ENCODE measurements at regions not wholly inside any gene's neighbourhood (a gene's known extent, or its start where the extent isn't known, plus 50 kb on each side); places are given as distances from the start of the nearest gene placed in this dataset.
A peak's percentile ranks its signal among the peaks of the same experiment; 100 is the strongest.

- TF ChIP-seq REST (IDR thresholded peaks at IDR 0.05; ENCODE audit: unreplicated experiment): no peak
- no peak for TF ChIP-seq CREB1 (CRISPR knock-in tag; IDR thresholded peaks at IDR 0.05; ENCODE audit: low read depth)
- TF ChIP-seq NANOG (IDR thresholded peaks at IDR 0.05; ENCODE audit: borderline replicate concordance): no peak
- TF ChIP-seq ETS1 (IDR thresholded peaks at IDR 0.05): no peak
Measured at GRCh38 chr6:4395386-4395785, 260.0 kb upstream of the ECI2 start (continued).

GRCh38 chr6:4394786-4395185, 259.4 kb upstream of the ECI2 start:
- Mint-ChIP-seq H3K27me3 (ENCODE audit: insufficient read depth, low read depth, poor library complexity) (no peaks in the 10 kb centered on the region), H3K4me1 (peaks cover 6% of the 10 kb centered on the region; the same call in 2 of the 3 replicates), H3K27ac (no peak overlapping the region), H3K4me3 (no peak overlapping the region), H3K9me3 (no peaks in the 10 kb centered on the region), H3K36me3 (ENCODE audit: low read depth) (no peaks in the 10 kb centered on the region)
- no peak overlapping the region for H3K27ac ChIP-seq (ENCODE audit: low read depth)
- peaks cover 6% of the 10 kb centered on the region; the same call in 1 of the 2 replicates for H3K9me2 ChIP-seq (ENCODE audit: insufficient read depth)
- H3K27me3 ChIP-seq (ENCODE audit: insufficient read depth): no peaks in the 10 kb centered on the region
- H4K20me1 ChIP-seq (replicated peaks; ENCODE audit: insufficient read depth): no peaks in the 10 kb centered on the region
- no peaks in the 10 kb centered on the region for H3K4me1 ChIP-seq (ENCODE audit: insufficient read depth)
- H3K36me3 ChIP-seq (ENCODE audit: insufficient read depth): no peaks in the 10 kb centered on the region
- H2AFZ ChIP-seq: peak overlapping the region; percentile 50; the same call in 1 of the 2 replicates
- H3F3A ChIP-seq (replicated peaks; ENCODE audit: low read depth): no peaks in the 10 kb centered on the region
- DNase-seq (ENCODE audit: low spot score) (no peak), ATAC-seq (no peak)
- no peak overlapping the region for H3K4me3 ChIP-seq
- no peak overlapping the region for H3K4me2 ChIP-seq
- no peak for TF ChIP-seq ETS1 (IDR thresholded peaks at IDR 0.05)
- no peak for TF ChIP-seq STAT1 (IDR thresholded peaks at IDR 0.05; ENCODE audit: unreplicated experiment)
- no peak for TF ChIP-seq ZNF462 (CRISPR knock-in tag; IDR thresholded peaks at IDR 0.05)
- TF ChIP-seq CTCF (conservative IDR thresholded peaks at IDR 0.05; ENCODE audit: low read depth in 2 of 2): no peak
- TF ChIP-seq EZH2phosphoT487 (IDR thresholded peaks at IDR 0.05; ENCODE audit: unreplicated experiment): no peak
- TF ChIP-seq ZNF114 (CRISPR knock-in tag; IDR thresholded peaks at IDR 0.05): no peak
- TF ChIP-seq ZNF331 (CRISPR knock-in tag; IDR thresholded peaks at IDR 0.05; ENCODE audit: low read depth): no peak
- no peak for TF ChIP-seq NANOG (IDR thresholded peaks at IDR 0.05; ENCODE audit: borderline replicate concordance)
- no peak for TF ChIP-seq POLR2AphosphoS5 (IDR thresholded peaks at IDR 0.05; ENCODE audit: low read depth)
- no peaks in the 10 kb centered on the region for H3K79me2 ChIP-seq (replicated peaks; ENCODE audit: insufficient read depth)

Data from GM23338 (cell line).